Left lung (tissue), 4 donors: ENCODE measurements at regions not wholly inside any gene's neighbourhood (a gene's known extent, or its start where the extent isn't known, plus 50 kb on each side); places are given as distances from the start of the nearest gene placed in this dataset.
"Not testable (repeated sequence)": the region's sequence is repeated elsewhere in the genome, so short reads cannot be mapped to it uniquely, and the experiment has no call there.

Experiments used
- ATAC-seq: fragments of 200-7000 bp; cut with Tn5 transposase; one replicate; pipeline ENCODE4 v1.9.1; 2020; ENCODE audit warnings: moderate library complexity
- DNase-seq, 4 donors: peaks; one replicate each; pipeline ENCODE4 v3.0.0-alpha.2; 2013 to 2020
- H3K27ac ChIP-seq, 2 donors: fragments of 200-600 bp; sonication (generic) in 1 of 2; one replicate each; pipeline versions ENCODE4 v1.5.0 to v1.8.0; 2020 to 2021
- H3K27me3 ChIP-seq, 2 donors: fragments of 200-600 bp; sonication (generic) in 1 of 2; one replicate each; pipeline versions ENCODE4 v1.5.0 to v1.8.0; 2020 to 2021
- H3K36me3 ChIP-seq, 2 donors: fragments of 200-600 bp; sonication (generic) in 1 of 2; one replicate each; pipeline versions ENCODE4 v1.5.0 to v1.8.0; 2020 to 2021
- H3K4me1 ChIP-seq, 2 donors: fragments of 200-600 bp; one replicate each; pipeline ENCODE4 v1.8.0; 2021
- H3K4me3 ChIP-seq, 2 donors: fragments of 200-600 bp; sonication (generic) in 1 of 2; one replicate each; pipeline versions ENCODE4 v1.5.0 to v1.8.0; 2020 to 2021; ENCODE audit warnings: mild to moderate bottlenecking in 1 of 2
- H3K9me3 ChIP-seq, 2 donors: fragments of 200-600 bp; sonication (generic) in 1 of 2; one replicate each; pipeline versions ENCODE4 v1.5.0 to v1.8.0; 2020 to 2021
- CTCF ChIP-seq, 2 donors: fragments of 200-600 bp; sonication (generic) in 1 of 2; IDR thresholded peaks; one replicate each; pipeline versions ENCODE4 v1.5.0 to v1.8.0; 2021; ENCODE audit warnings: antibody characterized with exemption in 2 of 2
- intact Hi-C, 2 donors: fragments of 100-400 bp; cut with DNase I; formaldehyde crosslinking; loops; one replicate each; pipeline versions ENCODE4 v1.11.2 to v1.14.2; 2022
- donor health status: DM: no; HTN: yes; CAD: no.
- donor health status: DM: no; HTN: no; CAD: no.

- ATAC-seq (no peak), DNase-seq (no peak)
- H3K27me3 ChIP-seq, result no peaks in the 10 kb centered on the region
- intact Hi-C loops, result no loop called here
- no peaks in the 10 kb centered on the region for H3K4me1 ChIP-seq
- no peak overlapping the region for H3K4me3 ChIP-seq
- no peak overlapping the region for H3K27ac ChIP-seq
- no peak for TF ChIP-seq CTCF (IDR thresholded peaks at IDR 0.05)
- no peaks in the 10 kb centered on the region for H3K36me3 ChIP-seq
- H3K9me3 ChIP-seq, result no peaks in the 10 kb centered on the region
These were observed 473.1 kb downstream of the PDZRN4 start for GRCh38 chr12:41661141-41661765.

GRCh38 chr12:41656454-41656853 is 468.3 kb downstream of the PDZRN4 start:
- DNase-seq, result no peak
- Histone ChIP-seq H3K4me3 (no peak overlapping the region), H3K27me3 (no peaks in the 10 kb centered on the region), H3K27ac (no peak overlapping the region), H3K4me1 (no peaks in the 10 kb centered on the region), H3K36me3 (no peaks in the 10 kb centered on the region), H3K9me3 (no peaks in the 10 kb centered on the region)
- no peak for ATAC-seq
- TF ChIP-seq CTCF (IDR thresholded peaks at IDR 0.05), result no peak
- intact Hi-C loops, result no loop called here

GRCh38 chr12:41653386-41654326 is 465.5 kb downstream of the PDZRN4 start:
- ATAC-seq, result no peak
- intact Hi-C loops, result no loop called here
- H3K9me3 ChIP-seq, result no peaks in the 10 kb centered on the region

GRCh38 chr12:41652981-41653380 is 464.9 kb downstream of the PDZRN4 start:
- H3K9me3 ChIP-seq, result no peaks in the 10 kb centered on the region
- no peak overlapping the region for H3K27ac ChIP-seq
- DNase-seq (no peak), ATAC-seq (no peak)
- intact Hi-C loops, result no loop called here
- no peaks in the 10 kb centered on the region for H3K4me1 ChIP-seq
- no peak overlapping the region for H3K4me3 ChIP-seq
- TF ChIP-seq CTCF (IDR thresholded peaks at IDR 0.05), result no peak
- H3K36me3 ChIP-seq, result no peaks in the 10 kb centered on the region
- H3K27me3 ChIP-seq, result no peaks in the 10 kb centered on the region

More at GRCh38 chr12:41653386-41654326, 465.5 kb downstream of the PDZRN4 start:
- Histone ChIP-seq H3K4me3 (no peak overlapping the region), H3K27me3 (no peaks in the 10 kb centered on the region), H3K27ac (no peak overlapping the region), H3K36me3 (no peaks in the 10 kb centered on the region), H3K4me1 (no peaks in the 10 kb centered on the region)
- no peak for DNase-seq
- no peak for TF ChIP-seq CTCF (IDR thresholded peaks at IDR 0.05)

- Histone ChIP-seq H3K27me3 (no peaks in the 10 kb centered on the region), H3K4me3 (no peak overlapping the region), H3K4me1 (no peaks in the 10 kb centered on the region), H3K27ac (no peak overlapping the region), H3K36me3 (no peaks in the 10 kb centered on the region), H3K9me3 (no peaks in the 10 kb centered on the region)
- DNase-seq (no peak), ATAC-seq (no peak)
- intact Hi-C loops, result no loop called here
- no peak for TF ChIP-seq CTCF (IDR thresholded peaks at IDR 0.05)
These were observed 457.5 kb downstream of the PDZRN4 start for GRCh38 chr12:41645624-41646023.

GRCh38 chr12:41642808-41643207 is 454.7 kb downstream of the PDZRN4 start:
- intact Hi-C loops, H3K9me3 ChIP-seq, H3K4me3 ChIP-seq, H3K36me3 ChIP-seq, H3K4me1 ChIP-seq, H3K27ac ChIP-seq, ATAC-seq, H3K27me3 ChIP-seq: not testable (repeated sequence)
- peak in 1 of 4 donors; percentile 39 for DNase-seq
